GM23248 (cell line): ENCODE measurements at regions not wholly inside any gene's neighbourhood (a gene's known extent, or its start where the extent isn't known, plus 50 kb on each side); places are given as distances from the start of the nearest gene placed in this dataset.

ENCODE experiments used
- DNase-seq: peaks from one replicate; pipeline ENCODE4 v3.0.0-alpha.2; 2015
- H2AFZ ChIP-seq: fragments of 200-600 bp; sonication (generic); 2 replicates; pipeline ENCODE4 v1.6.1; 2016; ENCODE audit warnings: antibody characterized with exemption
- H3F3A ChIP-seq: fragments of 200-600 bp; sonication (generic); 2 replicates; pipeline ENCODE4 v1.6.1; 2016; ENCODE audit warnings: mild to moderate bottlenecking, antibody characterized with exemption, mixed run types; ENCODE audit not compliant: insufficient read depth
- H3K27ac ChIP-seq: fragments of 200-600 bp; sonication (generic); 2 replicates; pipeline ENCODE4 v1.5.1; 2016; ENCODE audit warnings: mild to moderate bottlenecking
- H3K27me3 ChIP-seq: fragments of 200-600 bp; sonication (generic); replicated peaks from 2 replicates; pipeline ENCODE4 v1.6.1; 2016; ENCODE audit warnings: mild to moderate bottlenecking; ENCODE audit not compliant: insufficient read depth
- H3K36me3 ChIP-seq: fragments of 200-600 bp; sonication (generic); 2 replicates; pipeline ENCODE4 v1.6.1; 2016; ENCODE audit warnings: low read depth, mild to moderate bottlenecking
- H3K4me1 ChIP-seq: fragments of 200-600 bp; sonication (generic); 2 replicates; pipeline ENCODE4 v1.6.1; 2016; ENCODE audit warnings: mild to moderate bottlenecking; ENCODE audit not compliant: insufficient read depth
- H3K4me2 ChIP-seq: fragments of 200-600 bp; sonication (generic); one replicate; pipeline ENCODE4 v1.6.1; 2016; ENCODE audit warnings: mild to moderate bottlenecking; ENCODE audit not compliant: unreplicated experiment
- H3K4me3 ChIP-seq: fragments of 200-600 bp; sonication (generic); 2 replicates; pipeline ENCODE4 v1.5.1; 2016; ENCODE audit warnings: mild to moderate bottlenecking
- H3K79me2 ChIP-seq: fragments of 200-600 bp; sonication (generic); 2 replicates; pipeline ENCODE4 v1.6.1; 2016; ENCODE audit warnings: mild to moderate bottlenecking; ENCODE audit not compliant: insufficient read depth
- H3K9ac ChIP-seq: fragments of 200-600 bp; sonication (generic); 2 replicates; pipeline ENCODE4 v1.6.1; 2016; ENCODE audit warnings: mild to moderate bottlenecking
- H3K9me2 ChIP-seq: fragments of 200-600 bp; sonication (generic); 2 replicates; pipeline ENCODE4 v1.6.1; 2016; ENCODE audit warnings: mixed run types, mild to moderate bottlenecking, moderate library complexity; ENCODE audit not compliant: insufficient read depth
- H3K9me3 ChIP-seq: fragments of 200-600 bp; sonication (generic); one replicate; pipeline ENCODE4 v1.6.1; 2017; ENCODE audit warnings: low read depth
- H4K20me1 ChIP-seq: fragments of 200-600 bp; sonication (generic); 2 replicates; pipeline ENCODE4 v1.6.0; 2016; ENCODE audit not compliant: insufficient read depth
- EZH2 ChIP-seq: fragments of 200-600 bp; sonication (generic); IDR thresholded peaks from 2 replicates; pipeline ENCODE4 v1.6.1; 2018; ENCODE audit warnings: antibody characterized with exemption, mild to moderate bottlenecking; ENCODE audit not compliant: insufficient read depth, poor library complexity, severe bottlenecking
- EZH2phosphoT487 ChIP-seq: fragments of 200-600 bp; sonication (generic); IDR thresholded peaks from 2 replicates; pipeline ENCODE4 v1.6.1; 2018; ENCODE audit warnings: antibody characterized with exemption, moderate library complexity, mild to moderate bottlenecking, low read depth; ENCODE audit not compliant: insufficient read depth
- WGBS, 2 experiments: methylation state at CpG; one replicate each; pipeline ENCODE4 v1.1.6; 2015 to 2017; ENCODE audit warnings: low lambda C conversion rate in 2 of 2, low coverage in 1 of 2; ENCODE audit errors: missing lambda C conversion rate in 2 of 2; 5-methylcytosine and 5-hydroxymethylcytosine counted together
- in situ Hi-C: fragments of 300-500 bp; cut with MboI; formaldehyde crosslinking; loops from 2 replicates; pipeline ENCODE4 v1.15.0; 2020

DNA sequence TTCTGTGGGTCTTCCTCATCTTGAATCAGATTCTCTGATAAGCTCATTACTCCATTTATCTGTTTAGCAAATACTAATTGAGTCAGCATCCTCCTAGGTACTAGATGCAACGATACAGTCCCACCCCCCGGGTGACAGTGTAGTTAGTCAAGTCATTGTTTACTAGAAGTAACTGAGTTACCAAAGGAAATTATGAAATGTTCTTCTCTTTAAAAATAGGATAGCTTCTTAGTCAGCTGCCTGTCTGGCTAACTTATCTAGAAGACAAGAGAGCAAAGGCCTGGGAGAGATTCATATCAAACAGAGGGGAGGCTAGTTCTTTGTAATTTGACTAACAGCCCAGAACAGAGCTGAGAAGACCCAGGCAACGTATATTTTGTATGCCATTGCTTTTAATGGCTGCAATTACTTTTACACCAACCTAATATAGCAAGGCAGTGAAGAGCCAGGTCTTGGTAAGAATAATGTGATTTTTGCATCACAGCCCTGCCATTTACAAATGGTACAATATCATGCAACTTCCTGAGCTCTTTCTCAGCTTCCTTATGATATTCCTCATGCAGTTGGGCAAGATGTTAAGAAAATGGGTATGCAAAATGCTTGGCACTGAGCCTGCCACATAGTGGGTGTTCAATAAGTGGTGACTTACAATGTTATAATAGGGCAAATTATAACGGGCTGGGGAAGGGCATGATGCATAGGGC, 149.9 kb downstream of the CHIC2 start:
- in situ Hi-C loops: loop anchor here (25.0 kb wide), 2 partner anchors 727 to 902 kb away; no protein-coding TSS in a partner anchor
- H3K4me1 ChIP-seq: peaks cover 48% of the 10 kb centered on the region
- H3K27ac ChIP-seq: peak overlapping the region; percentile 89
- no peaks in the 10 kb centered on the region for H3K27me3 ChIP-seq
- H3K79me2 ChIP-seq: no peaks in the 10 kb centered on the region
- DNase-seq: peak; percentile 98
- no peaks in the 10 kb centered on the region for H3K9me2 ChIP-seq
- WGBS, 2 experiments: 2 to 6% methylated on average over 4 of the region's 4 CpGs
- TF ChIP-seq EZH2phosphoT487: no peak
- TF ChIP-seq EZH2: no peak
- no peaks in the 10 kb centered on the region for H4K20me1 ChIP-seq
- H3K4me2 ChIP-seq: peak overlapping the region; percentile 33
- no peak overlapping the region for H3K4me3 ChIP-seq
- H3K36me3 ChIP-seq: no peaks in the 10 kb centered on the region
- no peak overlapping the region for H2AFZ ChIP-seq
- H3K9ac ChIP-seq: peak overlapping the region; percentile 60
- H3F3A ChIP-seq: peaks cover 60% of the 10 kb centered on the region
- H3K9me3 ChIP-seq: no peaks in the 10 kb centered on the region

DNA sequence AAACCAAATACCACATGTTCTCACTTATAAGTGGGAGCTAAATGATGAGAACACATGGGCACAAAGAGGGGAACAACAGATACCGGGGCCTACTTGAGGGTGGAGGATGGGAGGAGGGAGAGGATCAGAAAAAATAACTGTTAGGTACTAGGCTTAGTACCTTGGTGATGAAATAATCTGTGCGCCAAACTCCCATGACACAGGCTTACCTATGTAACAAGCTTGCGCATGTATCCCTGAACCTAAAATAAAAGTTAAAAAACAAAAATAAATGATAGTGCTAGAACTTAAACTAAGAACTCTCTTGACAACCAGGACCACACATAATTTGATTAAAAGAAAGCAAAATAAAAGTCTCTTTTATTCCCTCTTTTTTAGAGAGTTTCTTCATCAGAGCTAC, 150.6 kb downstream of the CHIC2 start:
- no peaks in the 10 kb centered on the region for H3K9me3 ChIP-seq
- H3K9me2 ChIP-seq: no peaks in the 10 kb centered on the region
- H3K4me3 ChIP-seq: no peak overlapping the region
- no peaks in the 10 kb centered on the region for H3K27me3 ChIP-seq
- peaks cover 52% of the 10 kb centered on the region for H3K4me1 ChIP-seq
- in situ Hi-C loops: loop anchor here (25.0 kb wide), 2 partner anchors 726 to 901 kb away; no protein-coding TSS in a partner anchor
- no peaks in the 10 kb centered on the region for H3K79me2 ChIP-seq
- H3K36me3 ChIP-seq: no peaks in the 10 kb centered on the region
- H3K9ac ChIP-seq: peak overlapping the region; percentile 60; the same call in 1 of the 2 replicates
- H3K27ac ChIP-seq: peak overlapping the region; percentile 89
- TF ChIP-seq EZH2: no peak
- no peak for TF ChIP-seq EZH2phosphoT487
- 83 to 85% methylated on average over 3 of the region's 3 CpGs for WGBS, 2 experiments
- H2AFZ ChIP-seq: no peak overlapping the region
- H4K20me1 ChIP-seq: no peaks in the 10 kb centered on the region
- DNase-seq: no peak
- peak overlapping the region; percentile 25 for H3K4me2 ChIP-seq
- peaks cover 67% of the 10 kb centered on the region for H3F3A ChIP-seq

DNA sequence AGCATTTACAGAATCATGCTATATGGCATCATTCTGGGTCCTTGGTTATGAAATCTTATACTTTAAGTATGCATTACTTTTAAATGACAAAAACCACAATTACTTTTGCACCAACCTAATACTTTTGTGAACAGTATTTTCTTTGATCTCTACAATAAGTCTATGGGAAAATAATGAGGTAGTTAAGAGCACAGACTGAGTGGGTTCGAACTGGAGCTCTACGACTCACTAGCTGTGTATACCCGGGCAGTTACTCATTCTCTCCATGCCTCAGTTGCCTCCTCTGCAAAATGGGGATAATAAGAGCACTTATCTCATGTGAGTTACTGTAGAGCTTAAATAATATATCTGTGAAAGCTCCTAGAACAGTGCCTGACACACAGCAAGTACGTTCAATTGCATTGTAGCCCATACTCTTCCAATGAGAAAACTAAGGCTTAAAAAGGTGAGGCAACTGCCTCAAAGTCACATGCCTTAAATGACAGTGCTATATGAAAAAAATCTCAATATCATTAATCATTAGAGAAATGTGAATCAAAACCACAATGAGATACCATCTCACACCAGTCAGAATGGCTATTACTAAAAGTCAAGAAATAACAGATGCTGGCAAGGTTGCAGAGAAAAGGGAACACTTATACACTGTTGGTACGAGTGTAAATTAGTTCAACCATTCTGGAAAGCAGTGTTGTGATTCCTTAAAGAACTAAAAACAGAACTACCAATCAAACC, 151.5 kb downstream of the CHIC2 start:
- peaks cover 59% of the 10 kb centered on the region for H3K4me1 ChIP-seq
- no peak for DNase-seq
- no peak overlapping the region for H3K9ac ChIP-seq
- in situ Hi-C loops: loop anchor here (25.0 kb wide), 2 partner anchors 726 to 901 kb away; no protein-coding TSS in a partner anchor
- H3K9me3 ChIP-seq: no peaks in the 10 kb centered on the region
- H3K36me3 ChIP-seq: no peaks in the 10 kb centered on the region
- H3K4me2 ChIP-seq: no peak overlapping the region
- H3K27me3 ChIP-seq: no peaks in the 10 kb centered on the region
- peaks cover 72% of the 10 kb centered on the region for H3F3A ChIP-seq
- no peaks in the 10 kb centered on the region for H3K9me2 ChIP-seq
- 64% methylated on average over 5 of the region's 5 CpGs for WGBS, 2 experiments
- H2AFZ ChIP-seq: no peak overlapping the region
- no peak for TF ChIP-seq EZH2
- no peak for TF ChIP-seq EZH2phosphoT487
- no peak overlapping the region for H3K4me3 ChIP-seq
- no peaks in the 10 kb centered on the region for H4K20me1 ChIP-seq
- no peak overlapping the region for H3K27ac ChIP-seq
- H3K79me2 ChIP-seq: no peaks in the 10 kb centered on the region

DNA sequence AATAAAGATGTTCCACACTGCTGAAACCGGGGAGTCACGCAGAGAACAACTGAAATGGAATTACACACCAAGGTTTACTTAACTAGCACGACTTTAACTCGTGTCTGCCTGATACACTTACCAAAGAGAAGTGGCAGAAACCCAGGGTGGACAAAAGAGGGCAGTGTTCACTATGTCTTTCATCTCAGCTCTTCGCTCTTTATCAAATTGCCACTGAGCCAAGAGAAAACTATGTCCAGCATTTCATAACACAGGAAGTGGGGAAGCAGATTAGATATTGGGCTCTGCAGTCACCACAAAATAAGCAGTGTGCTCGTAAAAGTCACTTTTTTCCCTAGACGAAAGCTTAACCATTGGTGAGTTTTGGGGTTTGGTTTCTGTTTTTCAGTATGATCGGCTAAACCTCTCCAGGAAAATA, 155.7 kb downstream of the CHIC2 start:
- Histone ChIP-seq H4K20me1 (no peaks in the 10 kb centered on the region), H3K36me3 (no peaks in the 10 kb centered on the region), H3K4me1 (peaks cover 49% of the 10 kb centered on the region), H3K4me2 (peak overlapping the region; percentile 85), H3K9ac (peak overlapping the region; percentile 58), H3K9me2 (no peaks in the 10 kb centered on the region), H2AFZ (peak overlapping the region; percentile 74), H3K9me3 (no peaks in the 10 kb centered on the region), H3K27me3 (no peaks in the 10 kb centered on the region), H3K79me2 (no peaks in the 10 kb centered on the region), H3K4me3 (peak overlapping the region; percentile 66), H3F3A (peaks cover 49% of the 10 kb centered on the region), H3K27ac (peak overlapping the region; percentile 66)
- in situ Hi-C loops: loop anchor here (5.0 to 25.0 kb wide), 4 partner anchors 201 to 896 kb away; partner anchors contain the start of gene PDGFRA
- TF ChIP-seq EZH2: no peak
- no peak for TF ChIP-seq EZH2phosphoT487
- whole genome bisulfite sequencing, 2 experiments: 0 to 4% methylated on average over 8 of the region's 8 CpGs
- peak; percentile 89 for DNase-seq
